ENCODE measurements at regions not wholly inside any gene's neighbourhood (a gene's known extent, or its start where the extent isn't known, plus 50 kb on each side); places are given as distances from the start of the nearest gene placed in this dataset.
"Not testable (repeated sequence)": the region's sequence is repeated elsewhere in the genome, so short reads cannot be mapped to it uniquely, and the experiment has no call there.

- no peak overlapping the region for H3K4me3 ChIP-seq (ENCODE audit: low read depth, low read length)
- TF ChIP-seq CTCF (IDR thresholded peaks at IDR 0.05; ENCODE audit: low read depth, low read length), result no peak
These were observed 77.5 kb upstream of the RIMS1 start for GRCh38 chr6:71808865-71809264.

- H3K4me3 ChIP-seq (ENCODE audit: low read depth, low read length), result no peak overlapping the region
- TF ChIP-seq CTCF (IDR thresholded peaks at IDR 0.05; ENCODE audit: low read depth, low read length), result no peak
These were observed 75.5 kb upstream of the RIMS1 start for GRCh38 chr6:71810880-71811279.

- TF ChIP-seq CTCF (IDR thresholded peaks at IDR 0.05; ENCODE audit: low read depth, low read length), result no peak
- H3K4me3 ChIP-seq (ENCODE audit: low read depth, low read length), result no peak overlapping the region
These were observed 63.7 kb upstream of the RIMS1 start for GRCh38 chr6:71822625-71823024.

DNA sequence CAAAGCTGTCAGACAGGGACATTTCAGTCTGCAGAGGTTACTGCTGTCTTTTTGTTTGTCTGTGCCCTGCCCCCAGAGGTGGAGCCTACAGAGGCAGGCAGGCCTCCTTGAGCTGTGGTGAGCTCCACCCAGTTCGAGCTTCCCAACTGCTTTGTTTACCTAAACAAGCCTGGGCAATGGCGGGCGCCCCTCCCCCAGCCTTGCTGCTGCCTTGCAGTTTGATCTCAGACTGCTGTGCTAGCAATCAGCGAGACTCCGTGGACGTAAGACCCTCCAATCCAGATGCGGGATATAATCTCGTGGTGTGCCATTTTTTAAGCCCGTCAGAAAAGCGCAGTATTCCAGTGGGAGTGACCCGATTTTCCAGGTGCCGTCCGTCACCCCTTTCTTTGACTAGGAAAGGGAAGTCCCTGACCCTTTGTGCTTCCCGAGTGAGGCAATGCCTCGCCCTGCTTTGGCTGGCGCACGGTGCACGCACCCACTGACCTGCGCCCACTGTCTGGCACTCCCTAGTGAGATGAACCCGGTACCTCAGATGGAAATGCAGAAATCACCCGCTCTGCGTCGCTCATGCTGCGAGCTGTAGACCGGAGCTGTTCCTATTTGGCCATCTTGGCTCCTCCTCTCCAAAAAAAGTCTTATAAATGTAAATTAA, 54.1 kb upstream of the RIMS1 start:
- not testable (repeated sequence) for H3K4me3 ChIP-seq (ENCODE audit: low read depth, low read length)

Data from WI38 (cell line).